ENCODE measurements at regions not wholly inside any gene's neighbourhood (a gene's known extent, or its start where the extent isn't known, plus 50 kb on each side); places are given as distances from the start of the nearest gene placed in this dataset.

DNA sequence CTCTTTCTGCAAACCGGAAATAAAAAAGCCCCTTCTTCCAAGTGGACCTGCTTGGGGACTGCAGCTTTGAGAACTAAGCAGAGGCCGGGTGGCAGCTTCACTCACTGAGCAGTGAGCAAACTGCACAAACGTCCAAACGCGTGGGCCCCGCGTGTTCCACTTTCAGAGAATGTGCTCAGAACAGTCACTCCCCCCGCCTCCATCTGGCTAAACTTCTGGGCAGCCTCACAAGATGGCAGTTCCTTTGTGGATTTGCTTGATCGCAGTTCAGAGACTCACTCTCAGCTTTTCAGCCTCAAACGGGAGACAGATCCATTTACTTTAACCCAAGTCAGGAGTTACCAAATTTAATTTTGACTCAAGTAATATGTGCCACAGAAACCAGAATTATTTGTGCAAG is 216.6 kb downstream of the TLE1 start:
- Histone ChIP-seq H3K27me3 (replicated peaks; ENCODE audit: control insufficient read depth, insufficient read depth, low read length, poor library complexity, severe bottlenecking) (no peaks in the 10 kb centered on the region), H3K9me3 (ENCODE audit: control insufficient read depth, low read length) (no peaks in the 10 kb centered on the region), H3K27ac (ENCODE audit: insufficient read depth, low read length, poor library complexity, severe bottlenecking) (no peak overlapping the region), H3K36me3 (ENCODE audit: control insufficient read depth, insufficient read depth, low read length) (no peaks in the 10 kb centered on the region), H3K4me1 (ENCODE audit: control insufficient read depth, insufficient read depth, low read length, poor library complexity, severe bottlenecking) (no peaks in the 10 kb centered on the region), H3K4me3 (ENCODE audit: insufficient read depth, low read depth, low read length, poor library complexity, severe bottlenecking) (no peak overlapping the region)
- no peak for DNase-seq

GRCh38 chr9:81470864-81471263 is 218.5 kb downstream of the TLE1 start:
- Histone ChIP-seq H3K27me3 (replicated peaks; ENCODE audit: control insufficient read depth, insufficient read depth, low read length, poor library complexity, severe bottlenecking) (no peaks in the 10 kb centered on the region), H3K36me3 (ENCODE audit: control insufficient read depth, insufficient read depth, low read length) (no peaks in the 10 kb centered on the region), H3K4me3 (ENCODE audit: insufficient read depth, low read depth, low read length, poor library complexity, severe bottlenecking) (no peak overlapping the region), H3K27ac (ENCODE audit: insufficient read depth, low read length, poor library complexity, severe bottlenecking) (no peak overlapping the region), H3K4me1 (ENCODE audit: control insufficient read depth, insufficient read depth, low read length, poor library complexity, severe bottlenecking) (no peaks in the 10 kb centered on the region), H3K9me3 (ENCODE audit: control insufficient read depth, low read length) (no peaks in the 10 kb centered on the region)
- no peak for DNase-seq

- Histone ChIP-seq H3K36me3 (ENCODE audit: control insufficient read depth, insufficient read depth, low read length) (no peaks in the 10 kb centered on the region), H3K27ac (ENCODE audit: insufficient read depth, low read length, poor library complexity, severe bottlenecking) (no peak overlapping the region)
Measured at GRCh38 chr9:81468084-81468595, 221.2 kb downstream of the TLE1 start.

DNA sequence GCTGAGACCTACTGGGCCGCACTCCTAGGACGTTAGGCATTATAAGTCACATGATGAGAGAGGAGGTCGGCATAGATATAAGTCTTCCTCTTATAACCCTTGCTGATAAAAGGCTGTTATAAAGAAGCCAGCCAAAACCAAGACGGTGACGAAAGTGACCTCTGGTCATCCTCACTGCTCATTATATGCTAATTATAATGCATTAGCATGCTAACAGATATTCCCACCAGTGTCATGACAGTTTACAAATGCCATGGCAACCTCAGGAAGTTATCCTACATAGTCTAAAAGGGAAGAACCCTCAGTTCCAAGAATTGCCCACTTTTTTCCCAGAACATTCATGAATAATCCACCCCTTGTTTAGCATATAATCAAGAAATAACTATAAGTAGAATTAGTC is 222.4 kb downstream of the TLE1 start:
- Histone ChIP-seq H3K27ac (ENCODE audit: insufficient read depth, low read length, poor library complexity, severe bottlenecking) (no peak overlapping the region), H3K27me3 (replicated peaks; ENCODE audit: control insufficient read depth, insufficient read depth, low read length, poor library complexity, severe bottlenecking) (no peaks in the 10 kb centered on the region), H3K4me3 (ENCODE audit: insufficient read depth, low read depth, low read length, poor library complexity, severe bottlenecking) (no peak overlapping the region), H3K36me3 (ENCODE audit: control insufficient read depth, insufficient read depth, low read length) (no peaks in the 10 kb centered on the region), H3K4me1 (ENCODE audit: control insufficient read depth, insufficient read depth, low read length, poor library complexity, severe bottlenecking) (no peaks in the 10 kb centered on the region), H3K9me3 (ENCODE audit: control insufficient read depth, low read length) (no peaks in the 10 kb centered on the region)
- no peak for DNase-seq

More at GRCh38 chr9:81468084-81468595, 221.2 kb downstream of the TLE1 start:
- H3K27me3 ChIP-seq (replicated peaks; ENCODE audit: control insufficient read depth, insufficient read depth, low read length, poor library complexity, severe bottlenecking): no peaks in the 10 kb centered on the region
- H3K4me1 ChIP-seq (ENCODE audit: control insufficient read depth, insufficient read depth, low read length, poor library complexity, severe bottlenecking): no peaks in the 10 kb centered on the region
- H3K4me3 ChIP-seq (ENCODE audit: insufficient read depth, low read depth, low read length, poor library complexity, severe bottlenecking): no peak overlapping the region
- no peak for DNase-seq
- H3K9me3 ChIP-seq (ENCODE audit: control insufficient read depth, low read length): no peaks in the 10 kb centered on the region

- H3K9me3 ChIP-seq (ENCODE audit: control insufficient read depth, low read length): no peaks in the 10 kb centered on the region
- H3K27me3 ChIP-seq (replicated peaks; ENCODE audit: control insufficient read depth, insufficient read depth, low read length, poor library complexity, severe bottlenecking): no peaks in the 10 kb centered on the region
- DNase-seq: no peak
- H3K36me3 ChIP-seq (ENCODE audit: control insufficient read depth, insufficient read depth, low read length): no peaks in the 10 kb centered on the region
- H3K27ac ChIP-seq (ENCODE audit: insufficient read depth, low read length, poor library complexity, severe bottlenecking): no peak overlapping the region
- no peak overlapping the region for H3K4me3 ChIP-seq (ENCODE audit: insufficient read depth, low read depth, low read length, poor library complexity, severe bottlenecking)
- H3K4me1 ChIP-seq (ENCODE audit: control insufficient read depth, insufficient read depth, low read length, poor library complexity, severe bottlenecking): no peaks in the 10 kb centered on the region
Measured at GRCh38 chr9:81465468-81466011, 223.8 kb downstream of the TLE1 start.

- Histone ChIP-seq H3K4me3 (ENCODE audit: insufficient read depth, low read depth, low read length, poor library complexity, severe bottlenecking) (no peak overlapping the region), H3K27me3 (replicated peaks; ENCODE audit: control insufficient read depth, insufficient read depth, low read length, poor library complexity, severe bottlenecking) (no peaks in the 10 kb centered on the region), H3K27ac (ENCODE audit: insufficient read depth, low read length, poor library complexity, severe bottlenecking) (no peak overlapping the region), H3K4me1 (ENCODE audit: control insufficient read depth, insufficient read depth, low read length, poor library complexity, severe bottlenecking) (no peaks in the 10 kb centered on the region), H3K36me3 (ENCODE audit: control insufficient read depth, insufficient read depth, low read length) (no peaks in the 10 kb centered on the region), H3K9me3 (ENCODE audit: control insufficient read depth, low read length) (no peaks in the 10 kb centered on the region)
- DNase-seq: no peak
Measured at GRCh38 chr9:81462801-81463200, 226.5 kb downstream of the TLE1 start.

GRCh38 chr9:81461196-81461595 is 228.2 kb downstream of the TLE1 start:
- no peak for DNase-seq
- Histone ChIP-seq H3K27ac (ENCODE audit: insufficient read depth, low read length, poor library complexity, severe bottlenecking) (no peak overlapping the region), H3K4me1 (ENCODE audit: control insufficient read depth, insufficient read depth, low read length, poor library complexity, severe bottlenecking) (no peaks in the 10 kb centered on the region), H3K9me3 (ENCODE audit: control insufficient read depth, low read length) (no peaks in the 10 kb centered on the region), H3K4me3 (ENCODE audit: insufficient read depth, low read depth, low read length, poor library complexity, severe bottlenecking) (no peak overlapping the region), H3K36me3 (ENCODE audit: control insufficient read depth, insufficient read depth, low read length) (no peaks in the 10 kb centered on the region), H3K27me3 (replicated peaks; ENCODE audit: control insufficient read depth, insufficient read depth, low read length, poor library complexity, severe bottlenecking) (no peaks in the 10 kb centered on the region)

- Histone ChIP-seq H3K4me1 (ENCODE audit: control insufficient read depth, insufficient read depth, low read length, poor library complexity, severe bottlenecking) (no peaks in the 10 kb centered on the region), H3K4me3 (ENCODE audit: insufficient read depth, low read depth, low read length, poor library complexity, severe bottlenecking) (no peak overlapping the region), H3K27ac (ENCODE audit: insufficient read depth, low read length, poor library complexity, severe bottlenecking) (no peak overlapping the region), H3K9me3 (ENCODE audit: control insufficient read depth, low read length) (no peaks in the 10 kb centered on the region), H3K27me3 (replicated peaks; ENCODE audit: control insufficient read depth, insufficient read depth, low read length, poor library complexity, severe bottlenecking) (no peaks in the 10 kb centered on the region), H3K36me3 (ENCODE audit: control insufficient read depth, insufficient read depth, low read length) (no peaks in the 10 kb centered on the region)
- no peak for DNase-seq
Measured at GRCh38 chr9:81460693-81461092, 228.7 kb downstream of the TLE1 start.

DNA sequence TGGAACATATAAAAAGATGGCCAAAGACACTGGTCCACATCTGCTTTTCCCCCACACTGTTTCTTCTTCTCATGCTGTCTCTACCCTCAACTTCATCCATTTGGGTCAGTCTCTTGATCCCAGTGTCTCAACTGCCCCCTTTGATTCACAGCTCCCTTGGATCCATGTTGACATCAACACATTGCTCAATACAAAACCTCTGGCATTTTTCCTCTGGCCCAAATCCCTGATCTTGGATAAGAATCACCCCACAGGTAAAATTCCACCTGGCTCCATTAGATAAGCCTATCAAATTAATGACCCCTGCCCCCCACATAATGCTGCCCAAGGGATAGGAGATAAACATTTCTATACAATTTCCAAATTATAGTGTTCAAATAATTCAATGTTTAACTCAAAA is 229.8 kb downstream of the TLE1 start:
- Histone ChIP-seq H3K27ac (ENCODE audit: insufficient read depth, low read length, poor library complexity, severe bottlenecking) (no peak overlapping the region), H3K27me3 (replicated peaks; ENCODE audit: control insufficient read depth, insufficient read depth, low read length, poor library complexity, severe bottlenecking) (no peaks in the 10 kb centered on the region), H3K4me3 (ENCODE audit: insufficient read depth, low read depth, low read length, poor library complexity, severe bottlenecking) (no peak overlapping the region), H3K9me3 (ENCODE audit: control insufficient read depth, low read length) (no peaks in the 10 kb centered on the region), H3K36me3 (ENCODE audit: control insufficient read depth, insufficient read depth, low read length) (no peaks in the 10 kb centered on the region), H3K4me1 (ENCODE audit: control insufficient read depth, insufficient read depth, low read length, poor library complexity, severe bottlenecking) (no peaks in the 10 kb centered on the region)
- DNase-seq: no peak

GRCh38 chr9:81456431-81457006 is 232.8 kb downstream of the TLE1 start:
- DNase-seq: no peak

More at GRCh38 chr9:81456431-81457006, 232.8 kb downstream of the TLE1 start:
- Histone ChIP-seq H3K27me3 (replicated peaks; ENCODE audit: control insufficient read depth, insufficient read depth, low read length, poor library complexity, severe bottlenecking) (no peaks in the 10 kb centered on the region), H3K4me1 (ENCODE audit: control insufficient read depth, insufficient read depth, low read length, poor library complexity, severe bottlenecking) (no peaks in the 10 kb centered on the region), H3K9me3 (ENCODE audit: control insufficient read depth, low read length) (no peaks in the 10 kb centered on the region), H3K4me3 (ENCODE audit: insufficient read depth, low read depth, low read length, poor library complexity, severe bottlenecking) (no peak overlapping the region), H3K27ac (ENCODE audit: insufficient read depth, low read length, poor library complexity, severe bottlenecking) (no peak overlapping the region), H3K36me3 (ENCODE audit: control insufficient read depth, insufficient read depth, low read length) (no peaks in the 10 kb centered on the region)
